GM12874 (cell line): ENCODE measurements at regions not wholly inside any gene's neighbourhood (a gene's known extent, or its start where the extent isn't known, plus 50 kb on each side); places are given as distances from the start of the nearest gene placed in this dataset.

ENCODE experiments used
- TF ChIP-seq, protein P1 (sequence below): IDR thresholded peaks from 2 replicates; pipeline ENCODE4 v1.5.1; 2011; ENCODE audit warnings: low read depth, mild to moderate bottlenecking, control low read depth, low read length, moderate library complexity; ENCODE audit not compliant: insufficient read depth

DNA sequence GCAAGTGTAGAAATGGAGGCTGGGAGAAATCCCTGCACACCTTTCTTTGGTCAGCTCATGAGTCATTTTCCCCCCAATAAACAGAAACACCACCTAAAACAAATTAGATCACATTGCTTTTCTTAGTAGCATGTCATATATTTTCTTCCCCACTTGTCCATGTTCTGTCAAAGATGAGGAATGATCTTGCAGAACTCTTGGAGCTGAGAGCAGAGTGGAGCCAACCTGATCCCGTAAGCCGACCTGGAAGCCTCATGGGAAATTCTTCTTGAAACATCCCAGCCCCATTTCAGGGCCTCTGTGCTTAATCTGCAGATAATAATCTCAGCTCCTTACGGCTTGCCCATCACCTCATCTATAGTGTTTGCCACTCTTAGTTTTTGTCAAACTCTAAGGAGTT lies 284.6 kb upstream of the ELAC2 start:
- TF ChIP-seq, protein P1, sequence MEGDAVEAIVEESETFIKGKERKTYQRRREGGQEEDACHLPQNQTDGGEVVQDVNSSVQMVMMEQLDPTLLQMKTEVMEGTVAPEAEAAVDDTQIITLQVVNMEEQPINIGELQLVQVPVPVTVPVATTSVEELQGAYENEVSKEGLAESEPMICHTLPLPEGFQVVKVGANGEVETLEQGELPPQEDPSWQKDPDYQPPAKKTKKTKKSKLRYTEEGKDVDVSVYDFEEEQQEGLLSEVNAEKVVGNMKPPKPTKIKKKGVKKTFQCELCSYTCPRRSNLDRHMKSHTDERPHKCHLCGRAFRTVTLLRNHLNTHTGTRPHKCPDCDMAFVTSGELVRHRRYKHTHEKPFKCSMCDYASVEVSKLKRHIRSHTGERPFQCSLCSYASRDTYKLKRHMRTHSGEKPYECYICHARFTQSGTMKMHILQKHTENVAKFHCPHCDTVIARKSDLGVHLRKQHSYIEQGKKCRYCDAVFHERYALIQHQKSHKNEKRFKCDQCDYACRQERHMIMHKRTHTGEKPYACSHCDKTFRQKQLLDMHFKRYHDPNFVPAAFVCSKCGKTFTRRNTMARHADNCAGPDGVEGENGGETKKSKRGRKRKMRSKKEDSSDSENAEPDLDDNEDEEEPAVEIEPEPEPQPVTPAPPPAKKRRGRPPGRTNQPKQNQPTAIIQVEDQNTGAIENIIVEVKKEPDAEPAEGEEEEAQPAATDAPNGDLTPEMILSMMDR: no peak

DNA sequence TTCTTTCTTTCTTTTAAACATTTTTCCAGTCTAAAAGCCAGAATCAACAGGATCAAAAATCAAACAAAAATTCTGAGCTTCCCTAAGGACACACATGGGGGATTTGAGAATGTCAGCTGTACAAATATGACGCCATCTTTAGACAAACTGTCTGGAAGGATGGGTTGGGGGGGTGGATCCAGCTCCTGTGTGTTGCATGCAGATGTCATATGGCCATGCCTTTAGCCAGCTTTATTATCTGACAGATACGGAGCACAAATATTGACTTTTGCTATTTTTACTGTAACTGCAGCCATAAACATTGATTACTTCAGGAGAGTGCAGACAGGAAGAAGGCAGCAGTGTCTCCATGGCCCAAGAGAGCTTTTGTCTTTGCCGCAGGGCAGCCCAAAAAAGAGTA lies 279.4 kb upstream of the ELAC2 start:
- TF ChIP-seq, protein P1: no peak

DNA sequence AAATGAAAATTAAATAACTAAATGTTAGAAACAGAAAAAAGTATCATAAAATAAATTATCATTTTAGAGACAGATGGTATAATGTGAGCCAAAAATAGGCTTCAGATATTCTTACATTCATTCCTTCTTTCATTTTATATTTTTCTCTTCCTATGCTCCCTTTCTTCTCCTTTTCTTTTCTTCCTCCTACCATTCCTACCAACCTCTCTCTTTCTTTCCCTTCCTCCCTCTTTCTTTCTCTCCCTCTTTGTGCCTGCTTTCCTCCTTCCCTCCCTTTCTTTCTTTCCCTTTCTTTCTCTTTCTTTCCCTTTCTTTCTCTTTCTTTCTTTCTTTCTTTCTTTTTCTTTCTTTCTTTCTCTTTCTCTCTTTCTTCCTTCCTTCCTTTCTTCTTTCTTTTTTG lies 275.6 kb upstream of the ELAC2 start:
- TF ChIP-seq, protein P1: no peak

DNA sequence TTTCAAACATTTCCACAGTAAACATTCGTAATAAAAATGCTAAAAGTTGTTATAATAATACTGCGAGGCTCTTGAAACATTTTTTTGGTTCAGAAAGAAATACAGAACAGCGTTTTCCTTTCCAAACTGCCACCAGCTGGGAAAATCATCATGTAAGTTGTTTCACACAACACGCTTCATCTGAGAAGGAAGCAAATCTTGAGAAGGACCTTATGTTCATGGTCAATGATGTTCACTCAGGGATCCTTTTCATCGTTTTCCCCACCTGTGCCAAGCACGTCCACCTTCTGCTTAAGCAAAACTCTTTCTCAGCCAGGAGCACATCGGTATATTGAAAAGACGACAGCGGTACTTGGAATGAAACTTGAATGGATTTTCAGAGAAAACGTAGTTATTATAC lies 274.5 kb upstream of the ELAC2 start:
- TF ChIP-seq, protein P1: no peak

DNA sequence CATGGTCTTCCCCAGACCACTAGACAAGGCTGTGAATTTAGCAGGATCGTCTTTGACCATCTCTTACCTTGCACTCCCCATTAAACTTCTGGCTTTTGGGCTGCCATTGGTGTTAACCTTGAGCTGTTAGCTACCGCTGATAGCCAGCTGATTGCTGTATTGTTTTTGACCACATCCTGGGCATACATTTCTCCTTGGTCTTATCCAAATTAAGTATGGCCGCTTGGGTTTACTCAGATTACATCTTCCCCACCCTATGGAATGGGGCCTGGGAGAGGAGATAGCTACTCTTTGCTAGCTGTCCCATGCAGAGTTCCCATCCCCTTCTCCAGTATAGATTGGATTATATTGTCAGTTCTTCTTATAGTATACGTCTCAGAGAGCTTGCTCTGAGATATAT lies 270.4 kb upstream of the ELAC2 start:
- TF ChIP-seq, protein P1: no peak

DNA sequence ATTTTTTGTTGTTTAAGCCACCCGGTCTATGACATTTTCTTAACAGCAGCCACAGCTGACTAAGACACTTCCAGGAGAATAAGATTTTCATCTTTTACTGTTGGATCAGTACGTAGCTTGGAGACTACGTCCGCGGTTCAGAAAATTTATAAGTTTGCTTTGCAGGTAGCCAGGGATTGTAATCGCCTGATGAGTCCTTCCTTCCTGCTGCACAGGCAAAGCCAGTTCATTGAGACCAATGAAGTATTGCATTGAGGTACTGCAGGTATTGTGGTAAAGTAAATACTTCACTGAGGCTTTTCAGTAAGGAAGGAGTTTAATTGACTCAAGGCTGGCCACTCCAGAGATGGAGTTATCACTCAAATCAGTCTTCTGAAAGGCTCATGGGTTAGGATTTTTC lies 269.4 kb upstream of the ELAC2 start:
- TF ChIP-seq, protein P1: no peak

DNA sequence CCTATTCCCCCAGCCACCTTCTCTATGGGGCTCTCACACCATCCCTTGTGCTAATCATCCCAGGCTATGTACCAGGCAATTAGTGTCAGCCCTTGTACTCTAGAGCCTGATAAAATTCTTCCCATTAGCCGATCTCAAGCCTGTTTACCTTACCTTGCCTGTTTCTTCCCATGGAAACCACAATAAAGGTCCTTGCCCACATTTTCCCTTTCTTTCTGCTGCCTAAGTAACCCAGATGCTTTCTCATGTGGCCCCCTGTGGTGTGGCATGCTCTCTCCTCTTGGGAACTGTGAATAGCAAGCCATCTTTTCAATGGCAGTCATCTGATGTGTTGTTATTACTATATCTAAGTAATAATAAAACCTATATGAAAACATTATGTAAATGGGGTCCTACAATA lies 265.8 kb upstream of the ELAC2 start:
- TF ChIP-seq, protein P1: no peak

DNA sequence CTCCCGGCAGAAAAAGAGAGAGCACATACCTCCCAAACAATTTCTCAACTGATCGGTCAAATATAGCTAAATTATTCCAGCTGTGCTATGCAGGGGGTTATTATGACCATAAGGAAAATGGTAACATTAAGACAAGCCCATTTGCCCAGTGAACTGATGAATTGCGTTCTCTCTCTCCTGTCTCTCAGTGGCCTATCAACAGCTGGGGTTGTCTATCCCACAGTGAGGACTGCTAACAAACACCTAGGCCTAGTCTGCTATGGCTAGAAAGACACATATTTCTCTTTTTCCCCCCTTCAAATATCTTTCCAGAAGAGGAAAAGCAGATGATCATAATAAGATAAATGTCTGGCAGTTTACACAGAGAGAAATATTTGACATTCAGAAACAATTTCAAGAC lies 263.8 kb upstream of the ELAC2 start:
- TF ChIP-seq, protein P1: no peak
